Adipocyte (in vitro differentiated cells): ENCODE measurements at regions not wholly inside any gene's neighbourhood (a gene's known extent, or its start where the extent isn't known, plus 50 kb on each side); places are given as distances from the start of the nearest gene placed in this dataset.
A peak's percentile ranks its signal among the peaks of the same experiment; 100 is the strongest.

Experiments
- DNase-seq: peaks from one replicate; pipeline ENCODE4 v3.0.0-alpha.2; 2015; ENCODE audit warnings: low read depth
- H3K27me3 ChIP-seq: replicated peaks from 2 replicates; pipeline ENCODE4 v1.7.0; 2013; ENCODE audit warnings: mild to moderate bottlenecking, low read length, moderate library complexity; ENCODE audit not compliant: control insufficient read depth, insufficient read depth
- H3K36me3 ChIP-seq: 2 replicates; pipeline ENCODE4 v1.7.0; 2013; ENCODE audit warnings: low read length, mild to moderate bottlenecking, moderate library complexity; ENCODE audit not compliant: control insufficient read depth, insufficient read depth, severe bottlenecking
- H3K4me1 ChIP-seq: 2 replicates; pipeline ENCODE4 v1.7.0; 2013; ENCODE audit warnings: mild to moderate bottlenecking, low read length, moderate library complexity; ENCODE audit not compliant: control insufficient read depth, insufficient read depth
- H3K4me3 ChIP-seq: 2 replicates; pipeline ENCODE4 v1.7.0; 2013; ENCODE audit warnings: mild to moderate bottlenecking, low read length, moderate library complexity
- H3K9ac ChIP-seq: 2 replicates; pipeline ENCODE4 v1.7.0; 2013; ENCODE audit warnings: mild to moderate bottlenecking, low read length, moderate library complexity
- H3K9me3 ChIP-seq: 2 replicates; pipeline ENCODE4 v1.7.0; 2013; ENCODE audit warnings: mild to moderate bottlenecking, low read length, moderate library complexity; ENCODE audit not compliant: control insufficient read depth

DNA sequence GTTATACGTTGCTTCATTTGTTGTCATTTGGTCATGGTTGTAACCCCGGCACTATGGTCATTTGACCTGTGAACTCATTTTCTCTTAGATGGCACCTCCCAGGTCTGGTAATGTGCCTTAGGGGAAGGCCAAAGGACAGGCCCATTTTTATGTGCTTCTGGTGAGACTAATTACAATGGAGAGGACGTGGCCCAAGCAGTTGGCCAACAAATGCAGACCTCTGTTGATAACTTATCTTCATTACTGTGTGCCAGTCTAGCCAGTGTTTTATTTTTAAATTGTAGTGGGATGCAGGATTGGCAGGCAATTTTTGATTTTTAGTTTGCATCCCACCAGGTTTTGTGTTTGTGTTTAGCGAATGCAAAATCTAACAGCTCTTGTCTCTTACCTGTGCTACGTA lies 321.5 kb upstream of the AKR1E2 start:
- Histone ChIP-seq H3K9me3 (no peaks in the 10 kb centered on the region), H3K4me1 (no peaks in the 10 kb centered on the region), H3K36me3 (no peaks in the 10 kb centered on the region), H3K9ac (no peak overlapping the region), H3K27me3 (no peaks in the 10 kb centered on the region), H3K4me3 (no peak overlapping the region)
- DNase-seq = no peak

- H3K9ac ChIP-seq = no peak overlapping the region
- no peaks in the 10 kb centered on the region for H3K9me3 ChIP-seq
- H3K36me3 ChIP-seq = no peaks in the 10 kb centered on the region
- H3K4me1 ChIP-seq = peaks cover 12% of the 10 kb centered on the region
- DNase-seq = peak; percentile 45
- no peaks in the 10 kb centered on the region for H3K27me3 ChIP-seq
- H3K4me3 ChIP-seq = no peak overlapping the region
Observed at GRCh38 chr10:4503076-4503475, 322.9 kb upstream of the AKR1E2 start.

DNA sequence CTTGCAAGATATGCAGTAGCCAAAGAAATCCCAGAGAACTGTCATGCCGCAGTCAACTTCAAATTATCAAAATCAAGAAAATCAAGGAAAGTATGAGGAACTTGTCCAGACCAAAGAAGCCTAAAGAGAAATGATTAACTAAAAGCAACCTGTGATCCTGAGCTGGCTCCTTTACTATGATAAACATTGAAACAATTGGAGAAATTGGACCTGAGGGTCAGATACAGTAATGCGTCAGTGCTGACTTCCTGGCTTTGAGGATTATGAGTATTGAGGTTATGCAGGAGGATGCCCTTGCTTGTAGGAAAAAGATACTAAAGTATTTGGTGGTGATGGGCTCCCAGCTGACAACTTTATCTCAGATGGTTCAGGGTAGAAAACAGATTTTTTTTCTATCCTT lies 324.7 kb upstream of the AKR1E2 start:
- Histone ChIP-seq H3K4me1 (peaks cover 19% of the 10 kb centered on the region), H3K27me3 (no peaks in the 10 kb centered on the region), H3K36me3 (no peaks in the 10 kb centered on the region), H3K9me3 (no peaks in the 10 kb centered on the region), H3K9ac (no peak overlapping the region), H3K4me3 (no peak overlapping the region)
- no peak for DNase-seq

GRCh38 chr10:4498711-4499251 lies 327.2 kb upstream of the AKR1E2 start:
- Histone ChIP-seq H3K9me3 (no peaks in the 10 kb centered on the region), H3K27me3 (no peaks in the 10 kb centered on the region), H3K9ac (peak overlapping the region; percentile 83), H3K4me3 (peak overlapping the region; percentile 18), H3K36me3 (no peaks in the 10 kb centered on the region), H3K4me1 (peaks cover 19% of the 10 kb centered on the region)
- peak; percentile 90 for DNase-seq

DNA sequence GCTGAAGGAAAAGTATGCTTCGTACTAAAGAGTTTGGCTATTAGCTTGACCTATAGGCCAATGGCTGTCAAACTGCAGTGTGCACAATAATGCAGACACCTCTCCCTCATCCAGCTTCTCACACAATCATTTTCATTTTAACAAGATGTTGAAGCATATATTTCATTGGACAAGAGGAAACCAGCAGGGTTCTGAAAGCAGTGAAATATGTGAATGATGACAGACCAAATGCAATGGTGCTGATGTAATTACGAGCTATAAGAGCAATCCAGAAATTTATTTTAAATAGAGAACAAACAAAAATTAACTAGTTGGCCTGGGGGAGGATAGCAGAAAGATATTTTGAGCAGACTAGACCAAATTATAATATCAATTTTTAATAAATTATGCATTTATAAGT lies 331.5 kb upstream of the AKR1E2 start:
- Histone ChIP-seq H3K4me3 (no peak overlapping the region), H3K9ac (no peak overlapping the region), H3K4me1 (peaks cover 19% of the 10 kb centered on the region), H3K27me3 (no peaks in the 10 kb centered on the region), H3K9me3 (peaks cover 6% of the 10 kb centered on the region), H3K36me3 (no peaks in the 10 kb centered on the region)
- DNase-seq = no peak

DNA sequence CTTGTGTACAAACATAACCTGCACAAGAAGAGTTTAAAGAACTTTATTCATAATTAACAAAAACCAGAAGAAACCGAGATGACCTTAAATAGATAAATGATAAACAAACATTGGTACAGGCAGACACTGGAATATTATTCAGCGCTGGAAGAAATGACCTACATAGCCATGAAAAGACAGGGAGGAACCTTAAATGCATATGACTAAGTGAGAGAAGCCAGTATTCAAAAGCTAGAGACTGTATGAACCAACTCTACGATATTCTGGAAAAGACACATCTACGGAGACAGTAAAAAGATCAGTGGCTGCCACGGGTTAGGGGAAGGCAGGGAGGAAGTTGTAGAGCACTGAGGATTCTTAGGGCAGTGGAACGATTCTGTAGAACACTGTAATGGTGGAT lies 333.8 kb upstream of the AKR1E2 start:
- H3K27me3 ChIP-seq = no peaks in the 10 kb centered on the region

DNA sequence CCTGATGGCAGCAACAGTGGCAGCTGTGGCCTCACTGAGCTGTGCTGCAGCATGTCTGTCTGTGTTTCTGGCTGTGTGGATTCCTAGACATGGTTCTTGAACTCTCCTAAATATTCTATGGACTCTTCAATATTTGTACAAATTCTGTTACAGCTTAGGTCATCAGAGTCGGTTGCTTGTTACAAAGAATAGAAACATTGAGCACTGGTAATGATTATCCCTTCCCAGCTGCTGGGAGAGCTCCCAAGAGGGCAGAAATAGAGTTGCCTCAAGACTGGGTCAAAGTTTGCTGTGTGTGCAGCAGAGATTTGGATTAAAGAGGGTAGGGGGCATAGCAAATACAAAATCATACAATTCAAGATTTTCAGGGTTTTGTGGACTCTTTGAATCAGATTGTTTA lies 337.1 kb upstream of the AKR1E2 start:
- DNase-seq = peak; percentile 25

More for the DNA sequence above, 333.8 kb upstream of the AKR1E2 start:
- no peak for DNase-seq
- Histone ChIP-seq H3K9ac (no peak overlapping the region), H3K9me3 (peaks cover 6% of the 10 kb centered on the region), H3K36me3 (no peaks in the 10 kb centered on the region), H3K4me3 (no peak overlapping the region), H3K4me1 (peaks cover 12% of the 10 kb centered on the region)

GRCh38 chr10:4485636-4486035 lies 340.4 kb upstream of the AKR1E2 start:
- no peak overlapping the region for H3K9ac ChIP-seq
- H3K9me3 ChIP-seq = no peaks in the 10 kb centered on the region
- peaks cover 14% of the 10 kb centered on the region for H3K4me1 ChIP-seq
- H3K27me3 ChIP-seq = no peaks in the 10 kb centered on the region
- no peaks in the 10 kb centered on the region for H3K36me3 ChIP-seq
- no peak for DNase-seq
- H3K4me3 ChIP-seq = no peak overlapping the region

More for the DNA sequence above, 337.1 kb upstream of the AKR1E2 start:
- no peaks in the 10 kb centered on the region for H3K36me3 ChIP-seq
- H3K4me3 ChIP-seq = no peak overlapping the region
- H3K9me3 ChIP-seq = peaks cover 6% of the 10 kb centered on the region
- H3K4me1 ChIP-seq = peaks cover 12% of the 10 kb centered on the region
- peak overlapping the region; percentile 38 for H3K9ac ChIP-seq
- no peaks in the 10 kb centered on the region for H3K27me3 ChIP-seq

DNA sequence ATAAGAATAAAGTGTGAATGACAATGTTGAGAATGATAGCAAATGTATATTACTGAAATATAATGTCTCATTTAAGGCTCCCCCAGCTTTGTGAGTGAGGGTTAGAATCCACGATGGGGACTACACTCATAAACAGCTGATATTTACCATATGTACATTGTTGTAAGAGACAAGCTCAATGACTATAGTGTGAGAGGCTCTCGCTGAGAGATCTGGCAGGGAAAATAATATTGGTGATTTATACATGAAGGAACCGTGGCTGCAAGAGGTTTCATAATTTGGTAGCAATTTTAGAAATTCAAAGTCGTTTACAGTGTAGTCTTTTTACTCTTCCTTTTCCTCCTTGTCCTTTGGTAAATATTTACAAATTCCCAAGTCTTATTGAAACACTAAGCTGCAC lies 342.2 kb upstream of the AKR1E2 start:
- Histone ChIP-seq H3K27me3 (no peaks in the 10 kb centered on the region), H3K36me3 (no peaks in the 10 kb centered on the region), H3K9me3 (no peaks in the 10 kb centered on the region), H3K4me1 (peaks cover 7% of the 10 kb centered on the region), H3K4me3 (no peak overlapping the region), H3K9ac (no peak overlapping the region)
- DNase-seq = no peak

DNA sequence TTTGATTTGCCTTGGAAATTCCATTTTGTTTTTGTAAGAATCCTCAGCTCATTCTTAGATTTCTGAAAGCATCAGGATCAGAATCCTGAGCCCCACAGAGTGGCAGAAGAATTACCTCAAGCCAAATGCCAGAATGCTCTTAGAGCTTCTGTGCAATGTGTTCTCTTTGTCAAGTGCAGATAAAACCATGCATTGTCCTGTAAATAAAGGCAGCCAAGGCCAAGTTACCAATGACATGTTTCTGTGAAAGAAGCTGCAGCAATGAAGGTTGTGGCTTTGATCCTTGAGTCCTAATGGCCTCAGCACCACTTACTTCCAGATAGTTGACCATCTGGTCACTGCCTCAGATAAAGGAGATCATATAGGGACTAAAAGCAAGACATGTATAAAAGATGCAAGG lies 343.3 kb upstream of the AKR1E2 start:
- Histone ChIP-seq H3K36me3 (no peaks in the 10 kb centered on the region), H3K4me1 (peaks cover 2% of the 10 kb centered on the region), H3K9ac (no peak overlapping the region), H3K9me3 (no peaks in the 10 kb centered on the region), H3K4me3 (no peak overlapping the region), H3K27me3 (no peaks in the 10 kb centered on the region)
- DNase-seq = no peak

- H3K27me3 ChIP-seq = no peaks in the 10 kb centered on the region
- H3K4me3 ChIP-seq = no peak overlapping the region
- no peak overlapping the region for H3K9ac ChIP-seq
- no peaks in the 10 kb centered on the region for H3K36me3 ChIP-seq
- no peak for DNase-seq
- H3K9me3 ChIP-seq = no peaks in the 10 kb centered on the region
- peaks cover 2% of the 10 kb centered on the region for H3K4me1 ChIP-seq
Observed at GRCh38 chr10:4481192-4481591, 344.8 kb upstream of the AKR1E2 start.

DNA sequence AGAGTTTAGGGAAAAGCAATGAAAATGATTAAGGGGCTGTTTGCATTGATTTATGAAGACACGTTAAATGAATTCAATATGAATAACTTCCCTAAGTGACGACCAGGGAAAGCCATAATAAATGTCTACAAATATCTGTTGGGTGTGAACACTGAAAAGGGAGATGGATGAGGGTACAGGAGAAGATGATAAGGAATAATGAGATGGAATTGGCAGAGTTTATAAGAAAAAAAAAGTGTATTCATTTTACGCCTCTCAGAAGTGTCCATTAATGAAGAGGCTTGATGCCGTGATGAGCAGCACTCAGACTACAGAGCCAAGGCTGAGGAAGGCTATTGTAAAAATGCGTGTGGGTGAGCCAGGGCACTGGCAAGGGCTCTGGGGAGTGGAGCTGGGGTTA lies 346.7 kb upstream of the AKR1E2 start:
- H3K27me3 ChIP-seq = no peaks in the 10 kb centered on the region
- H3K9ac ChIP-seq = no peak overlapping the region
- no peak overlapping the region for H3K4me3 ChIP-seq
- H3K9me3 ChIP-seq = no peaks in the 10 kb centered on the region
- no peak for DNase-seq
- H3K36me3 ChIP-seq = no peaks in the 10 kb centered on the region
- peaks cover 2% of the 10 kb centered on the region for H3K4me1 ChIP-seq
